Bronchial epithelial cell (primary cell): ENCODE measurements at regions not wholly inside any gene's neighbourhood (a gene's known extent, or its start where the extent isn't known, plus 50 kb on each side); places are given as distances from the start of the nearest gene placed in this dataset.

Experiments
- DNase-seq: peaks from one replicate; pipeline ENCODE4 v3.0.0-alpha.2; 2010; ENCODE audit warnings: low read depth
- FAIRE-seq: peaks from 2 replicates; lab custom pipeline; 2011; peaks lifted over from hg19 to GRCh38; lab: Jason Lieb, UNC
- H3K27me3 ChIP-seq: 2 replicates; pipeline ENCODE4 v1.5.1; 2011; ENCODE audit warnings: low read length; ENCODE audit not compliant: control insufficient read depth, insufficient read depth
- H3K36me3 ChIP-seq: 2 replicates; pipeline ENCODE4 v1.5.1; 2011; ENCODE audit warnings: low read length; ENCODE audit not compliant: control insufficient read depth, insufficient read depth
- H3K4me3 ChIP-seq: 2 replicates; pipeline ENCODE4 v1.5.1; 2011; ENCODE audit warnings: mild to moderate bottlenecking, low read depth, low read length, control low read depth
- CTCF ChIP-seq: IDR thresholded peaks from 2 replicates; pipeline ENCODE4 v1.5.1; 2011; ENCODE audit warnings: mild to moderate bottlenecking, moderate library complexity, low read length, control low read depth, inconsistent platforms; ENCODE audit not compliant: insufficient read depth, severe bottlenecking

GRCh38 chr11:30710221-30710620, 124.1 kb upstream of the MPPED2 start:
- no peak for TF ChIP-seq CTCF
- Histone ChIP-seq H3K27me3 (no peaks in the 10 kb centered on the region), H3K4me3 (no peak overlapping the region), H3K36me3 (no peaks in the 10 kb centered on the region)
- DNase-seq = no peak
- no peak for FAIRE-seq

- H3K36me3 ChIP-seq = no peaks in the 10 kb centered on the region
- no peak overlapping the region for H3K4me3 ChIP-seq
- no peak for FAIRE-seq
- no peak for DNase-seq
- no peak for TF ChIP-seq CTCF
- no peaks in the 10 kb centered on the region for H3K27me3 ChIP-seq
These were observed 121.0 kb upstream of the MPPED2 start for GRCh38 chr11:30707110-30707509.

- Histone ChIP-seq H3K27me3 (no peaks in the 10 kb centered on the region), H3K4me3 (no peak overlapping the region), H3K36me3 (no peaks in the 10 kb centered on the region)
- FAIRE-seq = no peak
- DNase-seq = no peak
- no peak for TF ChIP-seq CTCF
These were observed 119.9 kb upstream of the MPPED2 start for GRCh38 chr11:30705913-30706675.

GRCh38 chr11:30698425-30698824, 112.3 kb upstream of the MPPED2 start:
- no peak overlapping the region for H3K4me3 ChIP-seq
- DNase-seq (no peak), FAIRE-seq (no peak)
- H3K27me3 ChIP-seq = no peaks in the 10 kb centered on the region
- no peak for TF ChIP-seq CTCF
- H3K36me3 ChIP-seq = no peaks in the 10 kb centered on the region

- no peak for TF ChIP-seq CTCF
- H3K27me3 ChIP-seq = no peaks in the 10 kb centered on the region
These were observed 110.9 kb upstream of the MPPED2 start for GRCh38 chr11:30697032-30697431.

GRCh38 chr11:30684772-30685171, 98.6 kb upstream of the MPPED2 start:
- H3K4me3 ChIP-seq = no peak overlapping the region
- FAIRE-seq (no peak), DNase-seq (no peak)
- no peak for TF ChIP-seq CTCF
- H3K27me3 ChIP-seq = no peaks in the 10 kb centered on the region
- H3K36me3 ChIP-seq = no peaks in the 10 kb centered on the region

More at GRCh38 chr11:30697032-30697431, 110.9 kb upstream of the MPPED2 start:
- H3K4me3 ChIP-seq = no peak overlapping the region
- H3K36me3 ChIP-seq = no peaks in the 10 kb centered on the region
- DNase-seq = no peak
- no peak for FAIRE-seq
